Stimulated activated CD4-positive, alpha-beta T cell treated with anti-CD3 and anti-CD28 coated beads, Interleukin-4, amount 100 ng/mL, for 48 hours (primary cell): ENCODE measurements at regions not wholly inside any gene's neighbourhood (a gene's known extent, or its start where the extent isn't known, plus 50 kb on each side); places are given as distances from the start of the nearest gene placed in this dataset.

Experiments used
- DNase-seq, 2 donors: peaks; one replicate each; pipeline ENCODE4 v3.0.0-alpha.2; 2020; ENCODE audit warnings: low read depth in 2 of 2

DNA sequence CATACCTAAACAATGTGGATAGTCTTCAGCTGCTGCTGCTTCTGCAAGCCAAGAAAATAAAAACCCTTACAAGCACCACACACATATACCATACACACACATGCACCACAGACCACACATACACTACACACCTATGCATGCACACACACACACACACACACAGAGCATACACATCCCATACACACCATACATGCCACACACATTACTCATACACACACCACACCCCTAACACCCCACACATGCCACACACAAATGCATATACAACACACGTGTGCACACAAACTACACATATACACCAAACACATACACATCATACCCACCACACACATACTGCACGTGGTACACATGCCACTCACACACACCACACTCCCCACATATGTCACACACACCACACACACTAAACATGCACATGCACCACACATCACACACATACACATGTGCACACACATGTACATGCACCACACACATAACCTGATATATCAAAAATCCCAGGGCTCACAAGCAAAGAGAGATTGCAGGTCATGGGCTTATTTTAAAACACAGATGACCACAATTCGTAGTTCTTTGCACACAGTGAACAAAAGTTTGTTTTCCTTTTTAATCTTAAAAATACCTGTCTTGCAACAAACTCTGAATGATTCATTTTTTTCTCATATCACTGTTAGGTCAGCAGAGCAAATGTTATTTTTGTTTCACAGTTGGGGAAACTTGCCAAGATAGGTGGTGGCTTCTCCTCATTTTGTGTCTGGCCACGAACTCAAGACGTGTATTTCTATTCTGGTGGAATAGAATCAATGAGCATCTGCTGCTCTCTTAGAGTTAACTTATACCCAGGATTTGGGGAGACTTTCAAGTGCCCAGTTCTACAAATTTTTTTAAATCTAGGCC, 456.6 kb downstream of the FGF9 start:
- no peak for DNase-seq

DNA sequence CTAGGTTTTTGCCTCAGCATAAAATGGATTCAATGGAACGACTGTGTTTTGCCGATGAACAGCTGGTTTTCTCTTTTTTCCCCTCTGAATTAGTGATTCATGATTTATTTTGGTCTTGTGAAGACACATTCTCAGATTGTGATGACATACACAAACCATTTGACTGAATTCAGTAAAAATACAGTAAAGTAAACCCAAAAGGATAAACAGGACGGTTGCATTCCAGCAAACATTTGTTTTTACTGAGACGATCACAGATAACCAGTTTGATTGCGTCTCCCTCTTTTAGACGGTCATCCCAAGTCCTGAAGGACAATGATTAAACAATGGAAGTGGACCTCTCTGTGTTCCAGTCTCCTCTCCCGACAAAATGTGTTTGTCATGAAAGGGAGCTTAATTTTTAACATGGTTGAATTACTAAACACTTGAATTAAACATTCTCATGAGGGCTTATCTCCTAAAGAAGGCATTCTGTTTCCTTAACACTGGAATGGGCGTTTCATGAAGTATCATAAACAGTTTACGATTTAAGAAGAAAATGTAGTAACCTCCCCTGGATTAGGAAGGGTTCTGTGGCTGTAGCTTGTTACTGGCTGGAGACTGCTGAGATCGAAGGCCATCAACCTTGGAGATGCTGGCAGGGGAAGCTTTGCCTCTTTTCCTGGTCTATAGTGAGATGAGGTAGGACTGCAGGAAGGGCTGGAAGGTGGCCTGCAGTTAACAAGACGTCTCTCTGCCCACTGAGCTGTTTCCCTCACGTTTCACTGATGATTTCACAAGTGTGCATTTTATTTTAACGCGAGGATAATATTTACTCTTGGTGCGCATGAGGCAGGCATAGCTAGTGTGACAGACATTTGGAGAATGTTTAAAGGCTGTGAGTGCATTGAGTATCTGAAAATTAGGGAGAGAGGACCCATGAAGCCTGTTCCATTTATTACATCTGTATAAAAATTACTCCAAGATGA, 457.9 kb downstream of the FGF9 start:
- no peak for DNase-seq

DNA sequence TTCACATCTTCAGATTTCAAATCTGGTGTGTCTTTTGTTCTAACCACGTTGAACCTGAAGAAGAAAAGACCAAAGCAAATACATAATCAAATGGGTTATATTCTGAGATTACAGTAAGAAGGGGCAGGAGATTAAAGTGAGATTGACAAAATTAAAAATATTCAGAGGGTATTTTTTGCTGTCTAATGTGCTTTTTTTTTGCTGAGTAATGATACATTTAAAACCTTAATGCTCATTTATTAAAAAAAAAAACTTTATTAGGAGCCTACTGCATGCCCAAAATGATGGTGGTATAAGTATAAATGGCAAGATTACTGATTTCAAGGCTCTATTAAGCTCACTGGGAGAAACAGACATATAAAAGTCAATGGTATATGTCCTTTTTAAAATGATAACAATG, 459.4 kb downstream of the FGF9 start:
- no peak for DNase-seq

DNA sequence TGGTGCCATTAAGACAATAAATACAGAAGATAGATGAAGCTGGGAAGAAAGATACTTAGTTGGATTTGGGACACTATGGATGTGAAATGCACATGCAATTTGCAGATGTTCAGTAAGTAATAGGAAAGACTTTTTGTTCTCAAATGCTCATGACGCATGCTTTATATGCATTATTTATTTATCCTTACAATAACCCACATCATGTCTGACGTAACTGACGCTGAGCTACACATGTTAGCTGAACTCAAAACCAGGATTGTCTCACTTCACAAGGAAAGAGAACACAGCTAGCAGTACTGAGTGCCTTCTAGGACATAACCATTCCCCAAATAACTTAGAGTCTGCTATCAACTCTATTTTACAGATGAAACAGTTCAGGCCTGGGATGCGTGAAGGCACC, 463.4 kb downstream of the FGF9 start:
- DNase-seq, result no peak

DNA sequence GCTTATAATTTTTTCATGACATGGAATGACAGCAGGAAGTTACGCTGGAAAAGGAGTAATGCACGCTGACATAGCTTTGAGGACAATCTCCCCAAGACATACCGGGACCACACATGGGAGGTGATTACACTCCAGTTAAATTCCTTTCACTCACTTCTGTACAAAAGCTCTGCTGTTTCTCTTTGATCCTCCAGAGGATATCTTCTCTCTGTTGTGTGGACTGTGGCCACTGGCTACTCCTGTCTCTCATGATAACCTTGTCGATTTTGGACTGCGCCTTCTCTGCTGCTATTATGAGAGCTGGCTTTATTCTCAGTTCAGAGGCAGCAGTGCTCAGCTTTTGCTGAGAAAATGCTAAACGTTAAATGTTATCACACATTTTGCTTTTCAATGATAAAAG, 464.6 kb downstream of the FGF9 start:
- DNase-seq, result no peak

DNA sequence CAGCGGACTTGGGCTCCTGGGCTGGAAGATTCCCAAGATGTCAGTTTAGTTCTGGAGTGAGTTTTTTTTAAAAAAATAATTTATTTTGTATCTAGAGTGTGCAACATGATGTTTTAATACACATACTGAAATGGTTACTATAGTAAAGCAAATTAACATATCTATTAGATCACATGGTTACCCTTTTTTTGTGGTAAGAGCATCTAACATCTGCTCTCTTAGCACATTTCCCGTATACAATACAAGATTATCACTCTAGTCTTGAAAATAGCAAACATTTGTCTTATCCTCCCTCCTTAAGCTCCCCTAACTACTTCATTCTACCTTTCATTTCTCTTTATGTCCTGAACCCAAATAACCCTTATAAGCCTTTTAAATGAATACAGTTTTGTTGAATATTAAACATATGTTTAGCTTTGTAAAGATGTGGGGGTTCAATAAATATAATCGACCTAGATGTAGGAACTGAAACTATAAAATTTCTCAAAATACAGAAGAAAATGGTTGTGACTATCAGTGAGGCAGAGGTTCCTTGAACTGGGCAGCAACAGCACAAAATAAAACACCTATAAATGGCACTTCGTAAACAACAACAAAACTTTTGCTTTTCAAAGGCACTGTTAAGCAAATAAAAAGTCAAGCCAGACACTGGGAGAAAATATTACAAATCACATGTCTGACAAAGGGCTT, 466.6 kb downstream of the FGF9 start:
- no peak for DNase-seq

DNA sequence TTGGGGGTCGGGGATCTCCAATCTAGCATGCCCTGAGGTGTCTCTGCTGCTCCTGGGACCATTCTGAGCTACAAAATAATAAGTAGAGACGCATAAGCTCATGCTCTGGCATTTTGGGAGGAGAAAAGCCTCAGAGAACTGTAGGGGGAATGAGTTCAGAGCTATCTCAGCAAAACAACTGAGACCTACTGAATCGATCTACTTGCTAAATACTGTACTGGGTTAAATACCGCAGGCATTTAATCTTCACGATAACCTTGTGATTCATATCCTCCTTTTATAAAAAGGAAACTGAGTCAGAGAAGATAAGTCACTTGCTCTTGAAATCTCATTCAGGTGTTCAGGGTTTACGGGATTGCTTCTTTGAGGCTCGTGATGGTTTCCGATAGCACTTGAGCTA, 468.1 kb downstream of the FGF9 start:
- DNase-seq, result no peak

DNA sequence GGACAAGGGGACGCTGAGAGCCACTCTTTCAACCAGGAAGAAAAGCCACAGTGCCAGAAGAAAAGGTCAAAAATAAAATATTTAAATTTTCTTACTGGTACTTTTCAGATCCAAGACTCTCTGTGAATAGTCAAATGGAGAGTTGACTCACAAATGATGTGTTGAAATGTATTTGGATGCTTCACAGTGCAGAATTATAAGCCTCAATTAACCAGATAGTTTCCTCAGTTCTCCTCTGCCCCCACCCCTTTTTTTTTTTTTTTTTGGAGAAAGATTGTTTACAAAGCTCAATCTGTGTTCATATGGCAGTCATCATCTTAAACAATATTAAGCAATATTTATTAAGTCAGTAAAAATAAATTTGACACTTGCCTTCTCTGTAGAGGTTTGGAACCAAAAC, 470.8 kb downstream of the FGF9 start:
- DNase-seq, result no peak

DNA sequence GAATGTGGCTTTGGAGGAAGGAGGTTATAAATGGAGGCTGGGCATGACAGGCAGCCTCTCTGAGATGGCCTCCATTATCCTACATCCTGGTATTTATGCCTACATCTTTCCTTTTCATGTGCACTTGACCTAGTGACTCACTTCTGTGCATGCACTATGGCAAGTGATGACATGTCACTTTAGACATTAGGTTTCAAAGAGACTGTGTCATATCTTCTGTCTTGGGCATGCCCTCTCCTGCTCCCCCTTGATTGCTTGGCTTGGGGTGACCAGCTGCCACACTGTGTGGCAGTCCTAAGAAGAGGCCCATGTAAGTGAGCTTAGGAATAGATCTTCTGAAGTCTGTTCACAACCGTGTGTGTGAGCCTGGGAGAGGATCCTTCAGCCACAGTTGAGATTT, 472.8 kb downstream of the FGF9 start:
- no peak for DNase-seq

DNA sequence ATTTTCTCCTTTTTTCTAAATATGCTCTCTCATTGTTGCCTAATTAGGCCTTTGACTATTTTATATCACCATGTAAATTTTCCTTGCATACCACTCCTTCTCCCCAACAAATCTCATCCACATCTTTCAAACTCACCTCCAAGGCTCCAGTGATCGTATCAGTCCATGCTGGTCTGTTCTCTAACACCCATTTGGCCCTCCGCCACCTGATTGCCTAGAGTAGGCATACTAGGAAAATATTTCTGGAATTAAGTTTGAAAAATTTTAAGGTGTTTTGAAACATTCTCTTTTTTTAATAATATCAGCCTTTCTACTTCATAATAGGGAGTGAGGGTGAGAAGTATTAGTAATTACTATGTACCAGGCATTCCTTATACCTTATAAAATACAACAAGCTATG, 473.9 kb downstream of the FGF9 start:
- DNase-seq, result no peak

DNA sequence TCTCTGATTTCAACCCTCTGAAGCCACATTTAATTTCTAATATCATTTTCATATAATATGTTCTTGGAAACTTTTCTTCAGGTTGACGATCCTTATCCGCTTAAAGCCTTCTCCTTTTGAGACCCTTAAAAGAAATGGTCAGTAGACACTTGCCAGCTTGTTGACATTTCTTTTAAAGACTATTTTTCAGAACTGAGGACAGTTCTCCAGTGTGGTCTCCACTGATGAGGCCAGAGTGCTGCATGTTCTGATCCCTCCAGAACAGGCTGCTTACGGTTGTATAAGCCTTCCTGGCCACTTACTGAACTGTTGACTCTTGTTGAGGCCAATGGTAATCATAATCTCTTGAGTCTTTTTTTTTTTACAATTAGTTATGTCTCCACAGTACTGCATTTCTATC, 477.3 kb downstream of the FGF9 start:
- DNase-seq, result no peak

DNA sequence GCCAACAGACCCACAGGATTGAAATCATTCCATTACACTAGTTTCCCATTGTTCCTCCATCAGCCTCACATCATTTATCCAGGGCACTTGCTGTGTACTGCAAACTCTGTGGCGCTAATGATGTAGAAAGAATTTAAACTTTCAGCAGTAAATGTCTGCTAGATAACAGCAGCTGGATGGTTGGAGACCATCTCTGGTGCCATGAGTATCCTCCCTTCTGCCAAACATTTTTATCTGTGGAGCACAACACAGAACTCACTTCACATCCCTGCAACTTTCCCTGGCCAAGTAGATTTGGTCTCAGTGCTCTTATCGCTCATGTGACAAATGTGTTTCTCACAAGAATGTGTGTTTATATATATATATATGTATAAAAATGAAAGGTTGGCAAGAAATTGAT, 481.9 kb downstream of the FGF9 start:
- DNase-seq, result no peak

DNA sequence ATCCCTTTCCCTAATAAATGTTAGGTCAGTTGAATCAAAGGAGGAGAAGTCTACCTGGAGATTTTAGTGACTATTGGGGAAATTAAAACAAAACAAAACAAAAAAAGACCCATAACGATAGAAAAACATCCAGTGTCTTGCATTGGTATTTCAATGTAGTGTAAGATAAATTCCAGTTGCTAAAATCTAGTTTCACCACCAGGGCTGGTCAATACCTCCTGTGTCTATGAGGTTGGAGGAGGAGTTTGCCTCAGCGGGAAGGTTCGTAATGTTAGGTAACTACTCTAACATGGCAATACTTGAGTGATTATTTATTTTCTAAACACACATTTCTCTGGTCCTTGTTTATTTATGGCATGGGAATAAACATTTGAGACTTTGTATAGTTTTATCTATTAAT, 483.2 kb downstream of the FGF9 start:
- no peak for DNase-seq

DNA sequence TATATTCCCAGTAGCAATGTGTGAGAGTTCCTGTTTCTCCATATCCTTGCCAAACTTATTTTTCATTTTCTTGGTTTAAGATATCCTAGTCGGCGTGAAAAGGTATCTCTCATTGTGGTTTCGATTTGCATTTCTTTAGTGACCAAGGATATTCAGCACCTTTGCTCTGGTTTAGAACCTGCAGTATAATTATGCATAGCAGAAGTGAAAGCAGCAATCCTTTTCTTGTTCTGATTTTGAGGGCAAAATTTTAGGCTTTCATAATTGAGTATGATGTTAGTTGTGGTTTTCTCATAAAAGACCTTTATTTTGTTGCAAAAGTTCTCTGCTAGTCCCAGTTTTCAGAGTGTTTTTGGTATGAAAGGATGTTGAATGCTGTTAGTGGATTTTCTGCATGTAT, 491.0 kb downstream of the FGF9 start:
- DNase-seq, result no peak

DNA sequence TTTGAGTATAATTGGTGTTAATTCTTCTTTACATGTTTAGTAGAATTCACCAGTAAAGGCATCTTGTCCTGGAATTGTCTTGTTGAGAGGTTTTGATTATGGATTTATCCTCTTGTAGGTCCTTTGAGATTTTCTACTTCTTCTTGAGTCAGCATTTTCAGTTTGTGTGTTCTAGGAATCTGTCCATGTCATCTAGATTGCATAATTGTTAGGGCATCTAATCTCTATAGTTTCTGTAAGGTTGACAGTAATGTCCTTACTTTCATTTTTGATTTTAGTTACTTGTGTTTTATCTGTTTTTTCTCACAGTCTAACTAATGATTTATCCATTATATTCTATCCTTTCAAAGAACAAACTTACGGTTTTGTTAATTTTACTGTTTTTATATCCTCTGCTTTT, 492.0 kb downstream of the FGF9 start:
- DNase-seq, result no peak

DNA sequence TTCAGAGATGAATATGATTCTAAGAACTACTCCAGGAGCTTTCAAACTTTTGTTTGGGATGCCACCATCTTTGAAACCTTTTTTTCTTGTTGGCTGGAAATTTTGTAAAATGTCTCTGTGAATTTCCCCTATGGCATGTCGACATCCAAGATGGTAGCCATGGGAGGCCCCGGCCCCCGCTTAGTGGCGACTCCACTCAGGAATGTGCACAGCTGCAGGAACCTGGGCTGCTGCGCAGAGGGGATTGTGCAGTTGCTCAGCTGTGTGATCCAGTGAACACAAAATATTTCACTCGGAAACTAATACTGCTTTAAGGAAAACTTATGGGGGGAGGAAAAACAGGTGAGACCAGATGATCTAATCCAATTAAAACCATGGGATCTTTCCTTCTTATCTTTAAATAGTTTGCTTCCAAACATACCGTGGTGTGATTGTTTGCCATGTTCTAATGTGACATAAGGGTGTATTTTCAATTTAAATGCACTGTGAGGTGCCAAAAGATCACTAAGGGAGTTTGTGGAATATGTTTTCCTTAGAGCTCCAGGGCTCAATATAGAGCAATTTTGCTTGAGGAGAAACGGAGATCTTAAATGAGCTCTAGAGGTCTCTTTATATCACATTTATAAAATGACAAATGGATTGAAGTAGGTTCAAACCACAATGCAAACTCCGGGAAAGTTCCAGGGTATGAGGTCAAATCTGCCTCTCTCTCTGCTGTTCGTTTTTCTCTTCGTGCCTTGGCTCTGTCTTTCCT, 497.7 kb downstream of the FGF9 start:
- no peak for DNase-seq

DNA sequence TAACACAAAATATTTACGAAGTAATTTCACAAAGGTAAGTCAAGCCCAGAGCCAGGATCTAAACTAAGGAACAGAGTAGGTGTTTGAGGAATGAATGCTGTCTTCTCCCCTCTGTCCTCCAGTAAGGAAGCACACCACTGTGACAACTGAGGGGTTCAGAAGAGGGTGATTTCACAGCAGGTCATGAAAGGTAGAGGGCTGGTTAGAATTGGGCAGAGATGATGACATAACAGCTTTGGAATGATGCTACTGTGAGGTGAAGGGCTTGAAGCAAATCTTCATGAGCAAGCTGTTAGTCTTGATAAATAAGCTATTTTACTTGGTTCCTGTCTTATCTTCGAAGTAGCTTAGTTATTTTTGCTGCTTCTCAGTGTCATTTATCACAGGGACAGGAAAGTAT, 498.6 kb downstream of the FGF9 start:
- DNase-seq, result no peak

DNA sequence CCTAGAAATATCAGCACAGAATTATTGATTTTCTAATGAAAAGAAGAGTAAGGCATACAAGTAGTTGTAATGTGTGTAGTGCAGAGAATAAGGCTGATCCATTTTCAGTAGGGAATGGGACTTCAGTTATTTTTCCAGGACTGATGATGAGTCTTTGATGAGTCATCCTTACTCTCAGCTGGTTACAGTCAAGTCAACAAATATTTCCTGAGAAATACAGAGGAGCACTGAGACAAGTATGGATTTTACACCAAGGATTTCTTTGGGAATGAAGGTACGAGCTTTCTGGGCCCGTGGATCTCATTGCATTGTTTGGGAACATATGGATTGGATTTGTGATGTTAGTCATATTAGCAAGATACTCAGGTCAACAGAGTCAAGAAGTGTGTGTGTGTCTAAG, 502.7 kb downstream of the FGF9 start:
- DNase-seq, result no peak

DNA sequence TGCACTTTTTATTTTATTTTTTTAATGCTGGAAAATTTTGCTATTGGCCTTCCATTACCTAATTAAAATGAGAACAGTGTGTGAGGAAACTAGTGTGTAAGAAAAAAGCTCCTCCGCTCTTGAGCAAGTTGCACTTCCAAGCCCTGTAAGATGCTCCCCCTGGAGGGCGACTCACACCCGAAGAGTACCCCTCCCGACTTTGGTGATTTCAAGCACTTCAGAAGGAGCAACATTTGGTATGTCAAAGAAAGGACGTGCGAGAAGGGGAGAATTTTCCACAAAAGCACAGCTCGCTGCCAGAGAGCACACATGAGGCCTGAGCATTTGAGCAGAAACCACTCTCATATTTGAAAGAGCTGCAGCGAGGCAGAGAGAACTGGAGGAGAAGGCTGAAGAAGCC, 504.4 kb downstream of the FGF9 start:
- no peak for DNase-seq

DNA sequence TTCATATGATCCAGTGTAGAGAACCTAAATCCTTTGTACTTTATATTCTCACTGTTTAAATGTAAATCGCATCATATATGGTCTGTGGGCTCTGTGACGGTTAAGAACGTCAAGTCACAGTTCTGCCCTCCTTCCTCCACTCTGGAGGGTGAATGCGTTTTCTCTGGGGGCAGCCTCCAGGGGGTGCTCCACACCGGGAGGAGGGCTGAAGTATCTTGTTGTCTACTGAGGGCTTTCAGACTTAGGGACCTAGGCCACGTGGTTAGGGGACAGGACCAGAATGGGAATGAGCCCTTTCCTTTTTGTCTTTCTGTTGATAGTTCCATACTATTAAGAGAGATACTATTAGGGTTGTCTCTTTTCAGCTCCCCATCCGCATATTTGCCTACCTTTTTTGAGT, 504.9 kb downstream of the FGF9 start:
- DNase-seq, result no peak

DNA sequence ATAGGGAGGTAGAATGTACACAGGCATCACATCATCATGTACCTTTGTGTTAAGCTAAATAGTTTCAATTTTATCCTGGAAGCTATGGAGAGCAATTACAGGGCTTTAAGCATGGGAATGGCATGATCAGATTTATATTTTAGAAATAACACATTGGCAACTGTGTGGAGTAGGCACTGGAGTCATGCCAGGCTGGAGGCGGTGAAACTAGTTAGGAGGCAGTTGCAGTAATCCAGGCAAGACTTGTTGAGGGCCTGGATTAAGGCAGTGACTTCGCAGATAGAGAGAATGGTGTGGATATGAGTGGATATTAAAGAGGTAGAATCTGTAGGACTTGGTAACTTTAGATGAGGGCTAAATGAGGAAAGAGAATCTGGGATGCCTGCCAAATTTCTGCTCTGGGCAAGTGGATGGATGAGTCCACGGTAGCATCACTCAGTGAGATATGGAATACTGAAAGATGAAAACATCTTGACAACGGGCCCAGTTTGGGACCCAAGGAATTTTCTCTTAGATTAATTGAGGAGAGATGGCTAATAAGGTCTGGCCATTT, 506.2 kb downstream of the FGF9 start:
- DNase-seq, result no peak
